GM12892 (cell line): ENCODE measurements at regions not wholly inside any gene's neighbourhood (a gene's known extent, or its start where the extent isn't known, plus 50 kb on each side); places are given as distances from the start of the nearest gene placed in this dataset.

Experiments
- POLR2A ChIP-seq: IDR thresholded peaks from 2 replicates; pipeline ENCODE4 v1.6.1; 2011; ENCODE audit warnings: low read depth, low read length, control low read depth
- POLR2AphosphoS5 ChIP-seq: IDR thresholded peaks from 2 replicates; pipeline ENCODE4 v1.6.1; 2011; ENCODE audit warnings: low read depth, low read length, control low read depth
- TAF1 ChIP-seq: IDR thresholded peaks from 2 replicates; pipeline ENCODE4 v1.6.1; 2011; ENCODE audit warnings: low read depth, mild to moderate bottlenecking, control low read depth, low read length, borderline replicate concordance

DNA sequence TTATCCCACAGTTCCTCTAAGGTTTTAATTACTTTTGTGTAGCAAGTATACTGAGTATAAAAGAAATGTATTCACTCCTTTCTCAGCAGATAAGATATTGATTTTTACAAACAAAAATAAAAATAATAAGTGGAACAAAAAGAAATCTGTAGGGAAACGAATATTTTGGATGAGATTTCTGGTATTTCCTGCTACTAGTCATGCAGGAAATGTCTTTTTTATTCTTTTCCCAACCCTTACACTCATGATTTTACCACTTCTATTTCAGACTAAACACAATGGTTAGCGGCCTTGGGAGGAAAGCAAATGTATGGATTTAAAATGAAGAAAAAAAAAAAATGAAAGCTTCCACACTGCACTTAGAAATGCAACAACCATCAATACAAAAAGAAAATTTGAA lies 580.5 kb upstream of the MARCKS start:
- TF ChIP-seq POLR2AphosphoS5 (no peak), POLR2A (no peak), TAF1 (no peak)
